ENCODE measurements at regions not wholly inside any gene's neighbourhood (a gene's known extent, or its start where the extent isn't known, plus 50 kb on each side); places are given as distances from the start of the nearest gene placed in this dataset.

- no peak for DNase-seq
These were observed 88.6 kb upstream of the PCSK2 start for GRCh38 chr20:17138237-17138636.

- no peak for DNase-seq
These were observed 85.9 kb upstream of the PCSK2 start for GRCh38 chr20:17140894-17141293.

GRCh38 chr20:17141568-17141967 is 85.3 kb upstream of the PCSK2 start:
- no peak for DNase-seq

GRCh38 chr20:17142666-17143065 is 84.2 kb upstream of the PCSK2 start:
- no peak for DNase-seq

GRCh38 chr20:17150858-17151257 is 76.0 kb upstream of the PCSK2 start:
- no peak for DNase-seq

- DNase-seq, result peak; percentile 52
These were observed 71.4 kb upstream of the PCSK2 start for GRCh38 chr20:17155401-17155800.

- no peak for DNase-seq
These were observed 68.1 kb upstream of the PCSK2 start for GRCh38 chr20:17158701-17159100.

GRCh38 chr20:17161673-17162481 is 65.0 kb upstream of the PCSK2 start:
- no peak for DNase-seq

- DNase-seq, result no peak
These were observed 58.7 kb upstream of the PCSK2 start for GRCh38 chr20:17168026-17168612.

GRCh38 chr20:17169585-17170136 is 57.2 kb upstream of the PCSK2 start:
- DNase-seq, result peak; percentile 85

- DNase-seq, result no peak
These were observed 55.0 kb upstream of the PCSK2 start for GRCh38 chr20:17171746-17172280.

- DNase-seq, result no peak
These were observed 53.9 kb upstream of the PCSK2 start for GRCh38 chr20:17172836-17173516.

All from NCI-H510A (cell line).